Stimulated activated CD8-positive, alpha-beta memory T cell treated with anti-CD3 and anti-CD28 coated beads, Interleukin-7, amount 100 ng/mL, for 24 hours (primary cell): ENCODE measurements at regions not wholly inside any gene's neighbourhood (a gene's known extent, or its start where the extent isn't known, plus 50 kb on each side); places are given as distances from the start of the nearest gene placed in this dataset.

Experiments used
- DNase-seq: peaks from one replicate; pipeline ENCODE4 v3.0.0-alpha.2; 2020; ENCODE audit warnings: low read depth

GRCh38 chr11:70501051-70501901 is 102.9 kb downstream of the CTTN start:
- DNase-seq, result no peak

- DNase-seq, result no peak
Observed at GRCh38 chr11:70501933-70502540, 103.7 kb downstream of the CTTN start.

- DNase-seq, result no peak
Observed at GRCh38 chr11:70502677-70503467, 104.5 kb downstream of the CTTN start.

- DNase-seq, result no peak
Observed at GRCh38 chr11:70503468-70504221, 105.3 kb downstream of the CTTN start.

- no peak for DNase-seq
Observed at GRCh38 chr11:70504246-70505020, 106.1 kb downstream of the CTTN start.

- DNase-seq, result no peak
Observed at GRCh38 chr11:70505331-70505731, 107.0 kb downstream of the CTTN start.

GRCh38 chr11:70505761-70506657 is 107.7 kb downstream of the CTTN start:
- DNase-seq, result no peak

- no peak for DNase-seq
Observed at GRCh38 chr11:70506658-70506970, 108.3 kb downstream of the CTTN start.

- DNase-seq, result no peak
Observed at GRCh38 chr11:70506986-70507385, 108.7 kb downstream of the CTTN start.

GRCh38 chr11:70507466-70508230 is 109.3 kb downstream of the CTTN start:
- no peak for DNase-seq

- no peak for DNase-seq
Observed at GRCh38 chr11:70508231-70508480, 109.8 kb downstream of the CTTN start.

GRCh38 chr11:70509476-70509875 is 111.1 kb downstream of the CTTN start:
- DNase-seq, result no peak

- no peak for DNase-seq
Observed at GRCh38 chr11:70510106-70510505, 111.8 kb downstream of the CTTN start.

- DNase-seq, result no peak
Observed at GRCh38 chr11:70510571-70510970, 112.2 kb downstream of the CTTN start.

GRCh38 chr11:70511345-70511744 is 113.0 kb downstream of the CTTN start:
- DNase-seq, result no peak

- no peak for DNase-seq
Observed at GRCh38 chr11:70512716-70513115, 114.4 kb downstream of the CTTN start.

- DNase-seq, result no peak
Observed at GRCh38 chr11:70517203-70517602, 118.9 kb downstream of the CTTN start.

GRCh38 chr11:70517988-70518907 is 119.9 kb downstream of the CTTN start:
- no peak for DNase-seq

- no peak for DNase-seq
Observed at GRCh38 chr11:70519117-70519516, 120.8 kb downstream of the CTTN start.
